ENCODE measurements at regions not wholly inside any gene's neighbourhood (a gene's known extent, or its start where the extent isn't known, plus 50 kb on each side); places are given as distances from the start of the nearest gene placed in this dataset.
"Not testable (repeated sequence)": the region's sequence is repeated elsewhere in the genome, so short reads cannot be mapped to it uniquely, and the experiment has no call there.

DNA sequence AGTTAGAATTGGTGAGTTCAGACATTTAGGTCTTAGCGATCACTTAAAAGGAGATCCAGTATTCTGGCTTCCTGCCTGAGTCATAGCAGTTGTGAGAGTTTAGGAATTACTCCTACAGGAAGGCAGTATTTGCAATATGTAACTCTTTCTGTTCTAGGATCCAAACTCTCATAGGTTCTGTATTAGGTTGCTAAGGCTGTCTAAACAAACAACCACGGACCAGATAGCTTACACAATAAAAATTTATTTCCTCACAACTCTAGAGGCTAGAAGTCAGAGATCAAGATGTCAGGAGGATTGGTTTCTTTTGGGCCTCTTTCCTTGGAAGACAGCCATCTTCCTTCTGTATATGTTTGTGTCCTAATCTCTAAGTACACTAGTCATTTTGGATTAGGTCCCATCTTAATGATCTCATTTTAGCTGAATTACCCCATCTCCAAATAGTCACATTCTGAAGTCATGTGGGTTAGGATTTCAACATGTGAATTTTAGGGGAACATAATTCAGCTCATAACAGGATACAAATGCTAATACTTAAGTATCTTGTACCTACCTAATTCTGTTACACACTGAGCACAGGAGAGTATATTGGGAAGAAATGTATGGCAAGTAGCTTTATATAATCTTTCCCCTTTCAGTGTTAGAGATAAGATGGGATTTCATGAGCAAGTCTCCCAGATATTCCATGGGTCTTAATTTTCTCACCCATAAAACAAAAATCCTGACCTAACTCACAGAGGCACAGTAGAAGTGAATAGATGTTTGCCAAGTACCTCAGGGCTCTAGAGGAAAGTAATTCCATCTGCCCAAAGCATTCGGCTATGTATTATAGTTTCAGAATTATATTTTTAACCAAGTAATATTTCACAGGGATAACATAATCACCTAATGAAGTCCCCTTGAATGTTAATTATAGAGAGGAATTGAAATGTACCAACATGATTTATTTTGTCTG, 144.4 kb downstream of the PTBP2 start:
- DNase-seq, result no peak

DNA sequence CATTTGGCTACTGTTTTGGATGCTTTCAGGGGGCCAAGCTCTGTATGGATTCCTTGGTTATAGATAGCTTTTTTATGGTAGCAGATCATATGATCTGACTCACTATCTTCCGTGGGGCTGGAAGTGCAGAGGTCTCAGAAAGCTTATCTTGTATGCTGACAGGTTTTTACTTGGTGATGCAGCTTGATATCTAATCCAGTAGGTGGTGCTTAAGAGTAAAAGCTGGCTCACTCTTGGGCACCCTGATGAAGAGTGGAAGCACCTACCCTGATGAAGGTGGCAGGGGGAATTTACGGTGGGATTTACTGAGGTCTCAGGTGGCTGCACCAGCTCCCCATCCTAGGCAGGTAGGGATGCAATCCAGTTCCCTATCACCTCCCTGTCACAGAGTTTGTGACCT, 151.2 kb downstream of the PTBP2 start:
- DNase-seq, result no peak

DNA sequence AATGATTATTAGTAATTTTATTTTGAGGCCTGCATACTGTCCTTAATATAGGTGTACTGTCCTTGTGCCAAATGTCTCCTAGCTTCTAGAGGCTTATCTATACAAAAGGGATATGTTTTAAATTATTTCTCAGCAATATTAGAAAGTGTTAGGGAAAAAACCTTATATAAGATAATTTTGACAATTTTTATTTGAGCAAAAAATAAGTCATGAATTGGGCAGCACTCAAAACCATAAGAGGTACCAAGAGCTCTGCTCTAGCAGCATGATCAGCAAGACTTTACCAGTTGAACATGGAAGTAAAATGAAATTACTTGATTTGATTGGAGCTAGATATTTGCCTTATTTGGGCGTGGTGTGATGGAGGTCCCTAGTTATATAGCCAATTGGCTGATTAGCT, 157.1 kb downstream of the PTBP2 start:
- no peak for DNase-seq

DNA sequence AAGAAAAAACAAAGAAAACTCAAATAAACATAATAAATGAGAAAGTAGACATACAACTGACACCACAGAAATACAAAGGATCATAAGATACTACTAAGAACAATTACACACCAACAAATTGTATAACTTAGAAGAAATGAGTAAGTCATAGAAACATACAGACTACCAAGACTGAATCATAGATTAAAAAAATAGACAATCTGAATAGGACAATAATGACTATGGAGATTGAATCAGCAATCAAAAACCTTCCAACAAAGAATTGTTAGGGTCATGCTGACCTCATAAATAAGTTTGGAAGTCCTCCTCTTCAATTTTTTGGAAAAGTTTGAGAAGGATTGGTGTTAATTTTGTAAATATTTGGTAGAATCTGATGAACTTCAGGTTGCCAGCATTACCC, 159.0 kb downstream of the PTBP2 start:
- DNase-seq, result no peak

DNA sequence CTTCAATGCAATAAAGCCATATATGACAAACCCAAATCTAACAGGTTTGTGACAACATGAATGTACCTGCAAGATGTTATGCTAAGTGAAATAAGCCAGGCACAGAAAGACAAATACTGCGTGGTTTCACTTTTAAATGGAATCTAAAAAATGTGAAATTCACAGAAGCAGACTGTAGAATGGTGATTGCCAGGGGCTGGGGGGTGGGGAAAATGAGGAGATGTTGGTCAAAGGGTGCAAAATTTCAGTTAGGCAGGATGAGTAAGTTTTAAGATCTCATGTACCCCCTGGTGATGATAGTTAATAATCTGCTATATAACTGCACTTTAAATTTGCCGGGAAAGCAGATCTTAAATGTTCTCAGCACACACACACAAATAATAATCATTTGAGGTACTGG, 160.5 kb downstream of the PTBP2 start:
- no peak for DNase-seq

DNA sequence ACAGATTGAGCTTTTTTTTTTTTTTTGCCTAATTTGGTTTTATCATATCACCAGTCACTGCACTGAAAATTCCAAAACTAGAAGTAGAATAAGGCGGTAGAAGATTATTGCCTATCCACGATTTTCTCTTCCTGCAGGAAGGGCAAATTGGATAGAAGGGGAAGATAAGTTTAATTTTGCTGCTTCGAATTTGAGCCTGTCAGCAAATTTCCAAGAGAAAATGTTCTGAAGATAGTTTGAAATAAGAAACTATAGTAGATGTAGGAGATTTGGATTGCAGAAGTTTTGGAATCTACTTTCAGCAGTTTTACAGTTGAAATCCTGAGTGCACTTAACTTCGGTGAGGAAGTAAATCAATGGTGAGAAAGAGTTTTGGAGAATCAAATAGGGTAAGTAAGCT, 164.9 kb downstream of the PTBP2 start:
- no peak for DNase-seq

DNA sequence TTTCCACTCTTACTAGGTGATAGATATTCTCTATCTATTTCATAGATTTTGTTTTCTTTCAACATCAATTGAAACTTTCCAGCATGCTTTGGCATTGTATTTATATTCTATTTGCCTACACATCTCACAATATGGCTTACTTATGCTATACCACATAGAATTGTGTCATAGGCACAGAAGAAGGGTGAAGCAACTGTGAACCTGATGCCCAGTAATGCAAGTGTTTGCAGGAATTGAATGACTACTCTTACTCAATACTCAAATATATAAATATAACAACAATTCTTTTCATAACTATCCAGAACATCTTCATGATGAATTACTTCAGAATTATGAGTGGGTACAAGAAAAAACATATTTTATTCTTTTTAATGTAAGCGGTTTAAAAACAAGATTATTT, 165.9 kb downstream of the PTBP2 start:
- DNase-seq, result no peak

DNA sequence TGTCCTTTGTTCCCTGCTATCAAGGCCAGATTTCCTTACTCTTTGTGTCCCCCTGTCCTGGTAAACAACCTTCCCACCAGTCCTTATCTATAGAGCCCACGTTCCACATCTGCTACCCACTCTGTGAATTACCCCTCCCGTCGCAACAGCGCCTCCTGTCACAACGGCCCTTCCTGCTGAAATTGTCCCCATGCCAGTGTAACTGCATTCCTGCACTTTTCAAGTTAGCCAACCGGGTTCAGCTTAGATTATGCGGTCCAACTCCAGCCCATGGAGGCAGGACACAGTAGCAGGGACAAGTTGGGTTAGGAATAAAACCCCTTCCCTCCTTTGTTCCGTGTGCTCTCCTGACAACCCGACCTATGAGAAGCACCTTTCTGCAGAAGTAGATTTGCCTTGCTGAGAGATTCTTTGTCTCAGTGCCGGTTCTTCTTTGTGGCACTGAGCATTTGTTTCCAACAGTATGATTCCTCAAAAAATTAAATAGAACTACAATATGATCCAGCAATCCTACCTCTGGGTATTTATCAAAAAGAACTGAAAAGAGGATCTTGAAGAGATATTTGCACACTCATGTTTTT, 180.3 kb downstream of the PTBP2 start:
- DNase-seq, result no peak

DNA sequence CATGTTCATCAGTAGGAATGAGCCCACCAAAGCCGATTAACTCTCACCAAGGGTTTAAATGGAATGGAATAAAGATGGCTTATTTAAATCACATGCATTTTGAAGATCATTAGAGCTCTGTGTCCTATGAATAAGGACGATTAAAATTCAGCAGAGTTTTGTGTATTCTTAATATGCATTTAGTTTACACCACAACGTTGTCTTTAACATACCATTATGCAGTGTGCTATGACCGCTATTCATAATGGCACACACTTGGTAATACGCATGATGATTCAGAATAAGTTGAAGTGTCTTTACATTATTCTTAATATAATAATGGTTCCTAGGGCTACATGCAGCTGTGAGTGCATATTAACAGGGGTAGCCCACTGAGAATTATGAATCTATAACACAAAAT, 190.7 kb downstream of the PTBP2 start:
- DNase-seq, result no peak

DNA sequence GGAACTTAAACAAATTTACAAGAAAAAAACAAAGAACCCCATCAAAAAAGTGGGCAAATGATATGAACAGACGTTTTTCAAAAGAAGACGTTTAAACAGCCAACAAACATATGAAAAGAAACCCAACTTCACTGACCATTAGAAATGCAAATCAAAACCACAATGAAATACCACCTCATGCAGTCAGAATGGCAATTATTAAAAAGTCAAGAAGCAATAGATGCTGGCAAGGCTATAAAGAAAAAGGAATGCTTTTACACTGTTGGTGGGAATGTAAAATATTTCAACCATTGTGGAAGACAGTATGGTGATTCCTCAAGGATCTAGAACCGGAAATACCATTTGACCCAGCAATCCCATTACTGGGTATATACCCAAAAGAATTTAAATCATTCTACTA, 194.1 kb downstream of the PTBP2 start:
- not testable (repeated sequence) for DNase-seq

DNA sequence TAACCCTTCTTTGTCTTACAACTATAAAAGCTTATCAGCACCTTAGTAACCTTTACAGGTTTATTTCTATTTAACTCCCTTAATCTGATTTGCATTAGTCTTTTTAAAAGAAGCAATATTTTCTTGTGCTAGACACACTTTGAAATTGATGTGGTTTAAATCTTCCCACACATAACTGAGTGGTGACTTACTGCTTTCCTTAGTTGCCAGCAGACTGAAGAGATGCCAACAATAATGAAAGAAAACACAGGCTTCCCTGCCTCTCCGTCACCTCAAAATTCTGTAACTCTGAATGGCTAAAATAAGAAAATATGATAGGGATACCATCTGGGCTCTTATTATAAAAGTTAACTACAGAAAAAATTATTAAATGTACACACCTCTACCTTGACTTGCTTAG, 196.8 kb downstream of the PTBP2 start:
- DNase-seq, result no peak

DNA sequence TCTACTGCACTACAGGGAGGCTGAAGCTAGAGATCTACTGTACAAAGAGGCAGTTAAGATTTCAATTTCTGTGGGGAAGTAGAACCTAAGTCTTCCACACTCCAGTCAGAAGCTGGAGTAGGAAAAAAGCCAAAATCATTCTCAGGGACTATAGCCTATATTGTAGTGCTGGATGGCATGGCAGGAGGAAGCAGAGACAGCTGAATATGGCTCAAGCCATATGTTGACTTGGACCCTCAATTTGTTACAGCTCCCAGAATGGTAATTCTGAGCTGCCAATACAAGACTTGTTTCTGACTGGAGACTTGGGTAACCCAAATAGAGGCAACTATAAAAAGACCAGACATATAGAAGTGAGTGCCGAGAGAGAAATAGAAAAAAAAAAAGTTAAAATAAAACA, 200.6 kb downstream of the PTBP2 start:
- DNase-seq, result no peak

DNA sequence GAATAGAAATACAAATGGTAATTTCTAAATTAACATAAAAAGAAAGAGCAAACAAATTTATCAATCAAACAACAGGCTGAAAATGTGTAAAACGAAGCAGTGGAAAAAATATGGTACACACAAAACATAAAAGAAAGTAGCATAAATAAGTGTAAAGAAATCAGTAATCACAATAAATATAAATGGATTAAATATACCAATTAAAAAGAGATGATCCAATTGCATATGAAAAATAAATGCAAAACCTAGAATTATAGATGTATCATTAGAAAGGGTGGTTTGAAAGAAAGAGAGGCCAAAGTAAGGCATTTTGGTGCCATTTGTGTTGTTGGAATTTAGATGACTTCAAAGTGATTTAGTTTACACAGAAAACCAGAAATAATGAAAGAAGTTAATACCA, 202.2 kb downstream of the PTBP2 start:
- DNase-seq, result no peak

DNA sequence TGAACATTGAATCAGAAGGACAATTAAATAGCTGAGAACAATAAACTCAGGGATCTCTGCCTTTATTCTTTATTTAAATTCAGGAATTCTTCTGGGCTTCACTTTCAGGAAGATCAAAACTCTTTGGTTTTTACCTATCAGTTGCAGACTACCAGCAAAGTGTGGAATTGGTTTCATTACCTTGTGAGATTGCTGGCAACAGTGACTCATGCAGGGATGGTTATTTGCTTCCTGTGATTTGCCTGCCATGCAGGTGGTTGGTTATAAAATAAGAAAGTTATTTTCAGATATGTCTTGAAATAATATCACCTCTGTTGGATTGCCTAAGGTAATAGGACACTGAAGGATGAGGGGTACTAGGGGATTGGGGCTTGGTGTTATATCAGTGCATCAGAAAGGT, 204.6 kb downstream of the PTBP2 start:
- DNase-seq, result no peak

DNA sequence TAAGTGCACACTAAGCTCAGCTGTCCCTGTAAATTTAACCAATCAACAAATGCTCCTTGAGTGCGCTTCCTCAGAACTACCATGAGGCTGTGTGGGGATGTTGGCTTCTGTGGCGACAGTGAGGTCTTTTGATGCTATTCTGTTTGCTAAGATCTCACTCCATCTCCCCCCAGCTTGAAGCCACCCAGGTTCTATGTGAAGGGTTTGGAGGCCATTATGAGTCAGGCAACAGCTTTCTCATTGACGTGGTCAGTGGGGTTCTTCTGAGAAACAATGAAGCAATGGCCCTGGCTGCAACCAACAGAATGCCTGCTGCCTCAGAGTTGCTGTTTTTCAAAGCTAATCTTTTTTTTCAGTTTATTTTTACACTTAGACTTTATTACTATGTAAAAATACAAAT, 205.5 kb downstream of the PTBP2 start:
- DNase-seq, result no peak

DNA sequence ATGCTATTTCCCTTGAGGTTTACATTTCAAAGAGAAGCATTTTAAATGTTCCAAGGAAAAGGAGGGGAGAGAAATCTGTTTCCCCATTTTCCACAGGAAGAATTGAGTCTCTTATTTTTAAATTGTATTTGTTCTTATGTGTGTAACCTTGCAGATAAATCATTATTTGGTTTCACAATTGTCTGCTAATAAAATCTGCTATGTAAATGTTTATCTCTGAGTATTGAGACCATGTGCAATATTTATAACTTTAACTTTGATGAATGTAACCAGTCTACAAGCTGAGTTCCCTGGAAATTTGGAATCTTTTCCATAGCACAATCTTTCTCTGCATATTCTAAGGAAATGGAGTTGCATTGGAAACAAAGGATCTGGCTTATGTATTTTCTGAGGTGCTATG, 209.6 kb downstream of the PTBP2 start:
- no peak for DNase-seq

DNA sequence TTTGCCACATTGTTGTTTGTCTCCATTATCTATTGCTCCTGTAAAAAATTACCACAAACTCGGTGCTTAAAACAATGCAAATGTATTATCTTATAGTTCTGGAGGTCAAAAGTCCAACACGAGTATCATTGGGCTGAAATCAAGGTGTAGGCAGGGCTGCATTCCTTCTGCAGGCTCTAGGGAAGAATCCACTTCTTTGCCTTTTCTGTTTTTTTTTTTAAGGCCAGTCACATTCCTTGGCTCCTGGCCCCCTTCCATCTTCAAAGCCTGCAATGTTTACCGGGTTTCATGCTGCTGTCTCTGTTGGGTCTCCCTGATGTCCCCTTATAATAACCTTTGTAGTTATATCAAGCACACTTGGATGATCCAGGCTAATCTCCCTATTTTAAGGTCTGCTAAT, 212.7 kb downstream of the PTBP2 start:
- DNase-seq, result no peak

DNA sequence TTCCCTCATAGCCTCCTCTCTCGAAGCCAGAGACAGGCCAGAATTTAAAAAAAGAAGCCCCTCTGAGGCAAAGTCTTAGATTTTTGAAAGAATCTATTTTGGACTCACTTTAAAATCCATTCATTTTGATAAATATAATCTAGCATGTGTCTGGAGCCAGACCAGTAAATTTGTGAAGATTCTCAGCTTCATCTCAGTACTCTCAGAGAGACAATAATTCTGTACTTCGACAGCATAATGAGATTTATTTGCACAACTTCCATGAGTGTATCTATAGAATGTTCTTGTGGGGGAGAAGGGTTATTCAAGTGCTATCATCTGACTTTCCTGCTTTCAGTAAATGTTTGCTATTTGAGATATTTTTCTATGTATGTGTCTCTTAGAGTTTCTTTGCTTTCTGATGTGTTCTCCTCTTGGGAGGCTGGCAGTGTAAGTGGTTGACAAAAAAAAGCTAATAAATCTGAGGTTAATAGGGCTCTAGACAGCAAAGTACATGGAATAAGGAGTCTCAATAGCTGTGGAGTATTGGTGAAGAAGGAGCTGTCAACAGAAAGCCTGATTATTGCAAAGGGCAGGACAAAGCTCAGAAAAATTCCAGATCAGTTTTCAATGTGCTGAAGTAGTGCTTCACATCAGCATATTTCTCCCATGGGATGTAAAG, 223.0 kb downstream of the PTBP2 start:
- DNase-seq, result no peak

DNA sequence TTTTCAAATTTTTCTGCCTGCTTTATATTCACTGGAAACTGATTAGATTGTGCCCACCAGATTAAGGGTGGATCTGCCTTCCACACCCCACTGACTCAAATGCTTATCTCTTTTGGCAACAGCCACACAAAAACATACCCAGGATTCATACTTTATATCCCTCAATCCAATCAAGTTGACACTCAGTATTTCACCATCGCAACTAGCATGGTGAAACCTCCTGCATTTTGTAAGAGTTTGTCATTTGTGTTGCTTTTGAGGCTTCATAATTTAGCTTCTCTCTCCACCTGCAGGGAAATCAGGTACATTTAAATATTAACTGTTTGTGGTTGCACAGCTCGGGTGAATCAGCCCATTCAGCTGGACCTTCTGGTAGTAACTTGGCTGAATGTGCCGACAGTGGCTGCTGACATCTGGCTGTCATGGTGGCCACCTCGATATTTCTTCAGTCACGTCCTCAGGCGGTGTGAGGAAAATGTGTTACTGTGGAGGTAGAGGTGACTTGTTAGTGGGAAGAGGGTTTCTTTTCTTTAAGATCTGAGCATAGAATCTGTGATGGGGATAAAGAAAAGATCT, 224.0 kb downstream of the PTBP2 start:
- no peak for DNase-seq

DNA sequence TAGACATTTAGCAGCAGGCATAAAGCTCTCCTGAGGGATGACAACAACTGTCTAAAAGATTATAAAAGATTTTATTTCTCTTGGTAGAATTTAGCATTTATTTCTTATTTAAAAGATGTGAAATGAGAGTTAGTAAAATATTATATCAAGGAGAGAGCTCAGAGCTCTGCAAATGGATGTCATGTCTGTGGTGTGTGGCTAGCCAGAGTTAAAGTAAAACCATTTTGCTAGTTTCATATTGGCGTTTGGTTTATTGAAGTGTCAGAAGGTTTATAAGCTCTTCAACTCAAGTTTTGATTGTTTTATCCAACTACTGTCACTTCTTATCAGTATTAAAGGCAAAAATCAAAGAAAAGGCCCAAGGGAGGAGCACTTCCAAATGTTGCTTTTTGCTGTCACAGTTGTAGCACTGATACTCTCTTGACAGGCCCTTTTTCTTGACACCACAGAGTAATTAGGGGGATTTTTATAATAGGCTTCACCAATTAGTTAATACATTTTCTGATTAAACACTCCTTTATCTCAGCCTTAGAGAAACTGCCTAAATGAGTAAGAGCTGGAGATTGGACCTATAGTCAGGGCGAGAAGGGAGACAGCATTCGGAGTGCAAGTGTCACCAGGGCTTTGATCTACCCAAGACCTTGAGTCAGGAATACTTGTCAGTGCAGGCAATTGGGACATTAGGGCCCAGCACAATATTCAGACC, 233.9 kb downstream of the PTBP2 start:
- no peak for DNase-seq

DNA sequence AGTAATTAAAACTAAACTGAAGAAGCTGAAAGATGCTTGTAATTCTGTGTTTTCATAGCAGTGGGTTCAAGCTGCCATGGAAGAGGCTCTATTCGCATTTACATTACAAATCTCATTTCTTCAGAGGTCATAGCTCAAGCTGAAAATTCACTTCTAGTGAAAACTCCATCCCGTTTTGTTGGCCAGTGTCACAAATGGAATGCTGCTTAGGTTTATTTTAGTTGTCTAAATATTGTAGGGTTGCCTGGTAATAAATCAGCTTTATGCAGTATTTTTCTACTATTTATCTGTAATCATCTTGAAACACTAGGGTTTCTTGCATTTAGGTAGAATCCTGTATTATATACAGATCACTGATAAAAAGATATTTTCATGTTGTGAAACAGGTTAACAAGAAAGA, 240.6 kb downstream of the PTBP2 start:
- no peak for DNase-seq

DNA sequence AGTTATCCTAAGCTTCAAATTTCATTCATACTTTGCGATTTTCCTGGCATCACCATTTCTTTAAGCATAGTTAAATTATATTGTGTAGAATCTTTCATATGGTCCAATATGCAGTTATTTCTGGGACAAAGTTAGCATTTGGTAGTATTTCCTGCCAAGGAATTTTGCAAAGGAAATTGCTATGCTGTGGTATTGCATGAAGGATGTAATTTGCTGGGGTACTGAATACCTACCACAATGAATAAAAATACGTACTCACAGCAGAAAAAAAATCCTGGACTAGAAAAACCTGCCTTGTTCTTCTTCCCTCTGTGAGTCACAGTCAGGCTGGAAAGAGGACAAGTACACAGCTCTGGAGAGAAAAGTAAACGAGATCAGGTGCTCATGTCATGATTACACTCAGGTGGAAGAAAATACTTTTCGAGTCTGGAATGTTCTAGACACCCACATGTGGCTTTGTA, 241.2 kb downstream of the PTBP2 start:
- DNase-seq, result no peak

DNA sequence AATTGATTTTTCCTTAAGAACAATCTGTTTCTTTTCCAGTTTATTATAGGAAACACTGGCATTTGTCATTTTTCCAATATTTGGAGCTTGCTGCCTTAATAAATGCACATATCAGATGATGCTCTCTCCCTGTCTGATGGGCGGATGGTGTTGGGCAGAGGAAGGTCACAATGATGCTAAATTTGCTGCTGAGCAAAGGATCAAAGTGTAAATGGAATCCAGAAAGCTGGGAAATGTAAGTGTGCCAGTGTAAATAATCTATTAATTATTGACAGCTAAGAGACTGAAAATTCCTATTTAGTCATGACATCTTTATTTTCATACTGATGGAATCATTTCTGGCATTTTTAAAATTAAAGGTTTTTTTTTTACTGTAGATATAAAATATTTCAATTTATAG, 243.2 kb downstream of the PTBP2 start:
- no peak for DNase-seq

Measured in activated naive CD4-positive, alpha-beta T cell treated with anti-CD3 and anti-CD28 coated beads, Interleukin-2, amount 50 U/mL, for 16 hours (primary cell).